GOT3 (cell line): ENCODE measurements at regions not wholly inside any gene's neighbourhood (a gene's known extent, or its start where the extent isn't known, plus 50 kb on each side); places are given as distances from the start of the nearest gene placed in this dataset.
"Not testable (repeated sequence)": the region's sequence is repeated elsewhere in the genome, so short reads cannot be mapped to it uniquely, and the experiment has no call there.

ENCODE experiments used
- DNase-seq: peaks from one replicate; lab custom pipeline; 2025; ENCODE audit warnings: mixed read lengths; lab: John Stamatoyannopoulos, UW

DNA sequence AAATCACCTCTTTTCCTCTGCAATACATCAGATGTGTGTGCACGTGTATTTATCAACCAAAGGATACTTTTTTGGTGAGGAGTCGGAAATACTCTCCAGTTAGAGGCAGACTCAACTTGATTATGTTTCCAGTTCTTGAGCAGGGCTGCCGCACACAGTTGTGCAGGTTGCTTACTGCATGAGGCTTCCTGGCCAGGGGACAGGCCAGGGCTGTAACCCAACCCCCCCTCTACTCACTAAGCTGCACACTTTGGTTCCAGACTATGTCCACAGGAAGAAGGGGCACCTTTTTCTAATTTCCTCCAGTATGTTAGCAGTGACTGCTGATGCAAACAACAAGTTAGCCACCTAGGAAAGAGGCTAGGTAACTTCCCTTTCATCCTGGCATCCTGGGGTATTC is 476.9 kb upstream of the TBL1XR1 start:
- DNase-seq, result no peak

DNA sequence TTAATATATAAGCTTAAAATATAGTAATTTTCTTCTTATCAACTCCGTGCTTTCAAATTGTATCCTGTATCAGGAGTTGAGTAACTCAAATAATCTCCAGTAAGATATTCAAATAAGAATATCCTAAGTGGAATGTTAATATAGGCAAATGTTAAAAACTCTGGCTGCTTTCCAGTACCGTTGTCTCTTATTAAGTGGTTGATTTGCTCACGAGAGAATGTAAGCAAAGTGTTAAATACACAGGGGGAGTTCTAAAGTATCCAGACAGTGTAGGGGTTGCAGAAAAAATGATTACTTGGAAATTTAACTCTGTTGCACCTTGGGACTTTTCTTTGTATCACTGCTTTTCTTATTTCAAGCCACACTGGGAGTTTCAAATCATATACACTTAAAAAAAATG is 478.9 kb upstream of the TBL1XR1 start:
- DNase-seq, result no peak

DNA sequence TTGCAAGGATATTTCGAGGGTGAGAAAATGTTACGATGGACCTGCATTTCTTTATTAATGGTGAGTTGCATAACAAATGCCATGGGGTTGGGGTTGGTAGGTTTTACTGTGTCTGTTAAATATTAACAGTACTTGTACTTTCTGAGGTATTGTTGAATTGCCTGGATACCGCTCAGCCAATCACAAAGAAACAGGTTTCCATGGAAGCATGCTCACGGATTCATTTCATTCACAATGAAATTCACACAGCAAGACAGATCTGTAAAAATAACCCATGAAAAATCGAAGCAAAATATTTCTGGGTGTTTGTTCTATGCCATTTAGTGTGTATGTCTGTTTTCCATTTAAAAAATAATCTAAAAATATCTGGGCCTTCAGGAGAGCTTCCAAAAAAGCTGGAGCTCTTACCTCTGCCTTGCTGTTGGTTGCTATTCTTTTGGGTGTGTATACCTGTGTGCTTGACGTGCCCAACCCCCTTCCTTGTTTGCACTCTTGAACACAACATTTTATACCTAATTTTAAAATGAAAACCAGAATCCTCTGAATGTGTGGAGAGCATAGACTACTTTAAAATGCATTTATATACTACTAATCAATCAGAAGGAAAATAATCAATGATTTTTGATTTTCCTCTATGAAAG is 479.8 kb upstream of the TBL1XR1 start:
- no peak for DNase-seq

DNA sequence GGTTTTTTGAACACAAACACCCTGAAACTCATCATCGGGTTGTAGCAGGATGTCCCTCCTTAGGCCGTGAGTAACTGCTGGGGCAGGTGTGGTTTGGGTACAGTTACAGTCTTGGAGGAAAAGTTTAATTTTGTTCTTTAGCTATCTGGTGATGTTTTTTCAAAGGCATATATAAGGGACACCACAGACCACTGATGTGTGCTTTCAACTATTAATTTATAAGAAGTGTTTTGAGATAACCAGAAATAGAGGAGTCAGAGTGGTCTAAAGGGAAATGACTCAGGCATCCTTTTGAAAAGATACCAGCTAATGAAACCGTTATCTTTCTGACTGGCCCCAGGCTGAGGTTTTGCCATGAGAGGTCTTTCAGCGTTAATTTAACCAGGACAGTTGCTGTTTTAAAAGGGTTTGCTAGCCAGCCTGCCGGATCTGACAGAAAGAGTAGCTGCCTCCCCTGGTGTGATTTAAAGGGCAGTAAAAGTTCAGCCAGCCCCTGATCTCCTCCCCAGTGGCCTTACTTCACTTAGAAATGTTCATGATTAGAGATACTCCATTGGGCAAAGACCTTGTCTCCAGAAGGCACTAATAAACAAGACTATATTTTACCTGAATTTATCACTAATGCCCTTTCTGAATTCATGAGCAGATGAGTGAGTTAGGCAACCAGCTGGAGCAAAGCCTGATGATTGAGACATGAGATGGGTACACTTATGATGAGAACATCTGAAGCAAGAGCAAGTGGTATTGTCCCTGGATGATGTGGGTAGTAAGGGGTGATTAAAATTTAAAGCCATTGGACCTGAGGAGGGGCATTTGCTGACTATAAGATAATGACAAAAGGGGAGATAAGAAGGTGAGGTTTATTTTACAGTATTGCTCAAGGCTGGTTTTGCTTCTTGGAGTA is 482.5 kb upstream of the TBL1XR1 start:
- DNase-seq, result no peak

DNA sequence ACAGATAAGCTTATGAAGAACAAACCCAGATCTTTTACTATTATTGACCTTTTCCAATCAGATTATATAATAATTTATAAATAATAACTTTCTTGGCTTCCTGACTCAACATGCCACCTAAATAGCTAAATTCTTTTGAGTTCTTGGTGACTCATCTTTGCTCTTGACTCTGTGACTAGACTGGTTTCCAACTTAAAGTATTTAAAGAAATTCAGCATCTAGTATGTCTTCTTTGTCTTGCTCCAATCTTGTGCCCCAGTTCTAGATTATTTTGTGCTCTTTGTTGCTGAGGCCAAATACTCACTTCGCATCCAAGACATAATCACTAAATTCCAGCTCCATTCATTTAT is 483.2 kb upstream of the TBL1XR1 start:
- DNase-seq, result no peak

DNA sequence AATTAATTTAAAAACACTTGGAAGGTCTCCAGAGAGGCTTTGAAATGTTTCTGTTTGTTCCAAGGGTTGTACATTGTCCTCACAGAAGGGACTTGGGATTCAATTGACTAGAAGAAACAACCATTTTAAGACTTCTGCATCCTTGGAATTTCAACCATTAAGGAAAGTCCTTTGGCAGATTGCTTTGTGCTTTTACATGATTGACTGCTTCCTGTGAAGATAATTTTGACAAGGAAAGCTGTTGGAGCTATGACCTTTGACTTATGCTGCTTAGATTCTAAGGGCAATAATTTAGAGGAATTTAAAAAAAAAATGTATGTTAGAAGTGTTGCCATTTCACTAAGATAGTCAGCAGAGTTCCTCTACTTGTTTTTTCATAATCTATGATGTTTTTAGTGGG is 483.9 kb upstream of the TBL1XR1 start:
- DNase-seq, result no peak

DNA sequence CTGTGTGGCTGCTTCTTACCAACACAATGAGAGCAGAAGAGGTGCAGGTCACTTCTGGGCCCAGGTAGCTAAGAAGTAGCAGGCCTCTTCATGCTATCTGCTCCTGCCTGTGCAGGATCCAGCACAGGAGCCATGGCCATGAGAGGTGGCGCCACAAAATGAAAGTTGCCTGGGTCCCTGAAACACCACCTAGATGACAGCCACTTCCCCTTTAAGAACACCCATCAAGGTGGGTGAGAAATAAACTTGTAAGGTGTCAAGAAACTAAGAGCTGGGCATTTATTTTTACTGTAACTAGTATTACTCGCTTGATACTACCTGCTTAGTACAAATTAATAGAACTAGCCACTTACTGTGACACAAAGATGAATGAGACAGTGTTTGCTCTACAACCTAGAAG is 484.6 kb upstream of the TBL1XR1 start:
- no peak for DNase-seq

DNA sequence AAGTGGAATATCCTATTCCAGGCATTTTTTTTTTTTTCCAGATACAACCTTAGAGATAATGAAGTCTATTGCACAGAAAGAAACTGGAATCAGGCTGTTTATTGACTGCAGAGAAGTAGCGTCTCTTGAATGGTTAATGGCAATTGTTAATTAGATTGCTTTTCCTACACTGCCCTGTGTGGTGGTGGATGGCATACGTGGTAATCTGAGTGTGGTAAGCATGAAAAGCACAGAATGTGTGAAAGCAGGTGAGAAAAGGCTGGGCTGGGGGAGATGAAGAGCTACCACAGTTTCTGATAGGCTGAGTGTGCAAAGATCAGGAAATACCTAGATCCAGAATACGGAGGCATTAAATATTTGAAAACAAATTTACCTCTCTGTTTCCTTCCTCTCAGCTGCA is 486.3 kb upstream of the TBL1XR1 start:
- DNase-seq, result no peak

DNA sequence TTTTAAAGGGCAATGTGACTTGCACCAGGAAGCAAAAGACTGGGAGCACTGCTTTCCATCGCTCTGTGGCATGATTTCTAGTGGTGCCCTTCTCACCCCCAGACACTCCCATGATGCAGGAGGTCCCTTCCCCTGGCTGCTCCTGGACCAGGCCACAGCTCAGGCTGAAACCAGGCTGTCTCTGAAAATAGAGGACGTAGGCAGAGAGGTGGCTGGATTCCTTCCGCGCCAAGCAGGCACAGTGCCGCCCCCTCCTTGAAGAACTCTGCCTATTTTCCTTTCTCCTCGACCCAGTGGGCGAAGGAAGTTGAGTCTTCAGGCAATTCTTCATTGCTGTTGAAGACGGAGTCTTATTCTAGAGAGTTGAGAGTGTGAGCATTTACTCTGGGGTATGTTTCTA is 489.4 kb upstream of the TBL1XR1 start:
- no peak for DNase-seq

DNA sequence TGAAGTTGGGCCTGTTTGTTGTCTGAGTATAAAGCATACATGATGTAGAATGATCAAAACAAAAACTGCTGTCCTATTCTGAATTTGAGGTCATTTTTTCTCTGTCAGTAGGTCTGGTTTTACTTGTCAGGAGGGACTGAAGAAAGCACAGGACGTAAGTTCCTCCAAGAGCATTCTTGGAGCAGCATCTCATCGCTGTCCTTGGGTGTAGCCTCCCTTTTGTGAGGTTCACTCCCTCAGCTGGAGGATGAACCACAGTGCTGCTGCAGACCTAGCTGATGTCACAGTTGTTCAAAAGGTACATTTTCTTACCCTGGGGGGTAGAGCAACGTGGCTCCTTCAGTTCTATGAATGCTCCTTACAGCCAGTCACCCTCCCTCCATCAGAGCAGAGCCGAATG is 490.0 kb upstream of the TBL1XR1 start:
- no peak for DNase-seq

DNA sequence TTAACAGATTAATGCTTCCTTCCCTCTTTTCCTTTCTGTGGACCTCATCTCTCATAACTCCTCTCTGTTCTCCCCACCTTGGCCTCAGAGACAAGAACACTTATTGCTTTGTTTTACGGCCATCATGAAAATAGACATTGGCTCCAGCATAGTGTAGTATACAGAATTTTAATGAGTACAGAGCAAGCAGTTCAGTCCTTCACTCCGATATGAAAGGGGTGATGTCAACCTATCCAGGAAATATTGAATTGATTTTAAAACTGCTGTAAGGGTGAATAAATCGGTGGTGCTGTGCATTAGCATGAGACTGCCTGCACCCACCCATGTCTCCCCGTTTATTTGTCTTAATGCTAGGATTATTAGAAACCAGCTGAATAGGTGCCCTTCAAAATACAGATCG is 490.9 kb upstream of the TBL1XR1 start:
- no peak for DNase-seq

DNA sequence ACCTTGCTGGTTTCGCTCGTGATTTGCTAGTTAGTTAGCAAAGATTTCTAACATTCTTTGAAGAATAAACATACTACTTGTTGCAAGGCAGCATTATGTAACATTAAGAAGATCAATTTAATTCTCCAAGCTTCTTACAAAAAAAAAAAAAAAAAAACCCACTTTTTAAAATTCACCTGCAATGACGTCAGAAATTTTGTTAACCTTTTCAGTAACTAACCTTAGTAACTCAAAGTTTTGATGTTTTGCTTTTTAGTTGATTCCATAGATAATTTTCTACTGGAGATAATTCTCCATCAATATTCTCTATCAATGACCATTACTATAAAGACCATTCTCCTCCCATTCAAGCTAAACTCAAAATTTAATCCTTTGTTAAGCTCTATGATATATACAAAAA is 491.8 kb upstream of the TBL1XR1 start:
- DNase-seq, result no peak

DNA sequence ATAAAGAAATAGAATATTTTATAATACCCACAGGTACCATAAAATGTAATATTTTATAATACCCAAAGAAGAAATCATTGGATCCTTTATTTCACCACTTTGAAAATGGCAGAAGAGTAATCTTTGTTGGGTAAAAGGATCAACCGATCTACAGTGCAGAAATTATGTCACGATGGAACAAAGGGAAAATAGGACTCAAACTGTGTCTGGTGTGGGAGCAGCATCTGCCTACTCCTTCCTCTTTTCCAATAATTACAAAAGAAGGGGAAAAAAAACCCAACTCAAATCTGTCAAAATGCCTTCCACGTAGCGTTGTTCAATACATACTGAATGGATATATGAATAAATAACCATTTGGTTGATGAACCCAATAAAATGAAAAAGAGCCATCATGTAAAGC is 492.6 kb upstream of the TBL1XR1 start:
- DNase-seq, result no peak

DNA sequence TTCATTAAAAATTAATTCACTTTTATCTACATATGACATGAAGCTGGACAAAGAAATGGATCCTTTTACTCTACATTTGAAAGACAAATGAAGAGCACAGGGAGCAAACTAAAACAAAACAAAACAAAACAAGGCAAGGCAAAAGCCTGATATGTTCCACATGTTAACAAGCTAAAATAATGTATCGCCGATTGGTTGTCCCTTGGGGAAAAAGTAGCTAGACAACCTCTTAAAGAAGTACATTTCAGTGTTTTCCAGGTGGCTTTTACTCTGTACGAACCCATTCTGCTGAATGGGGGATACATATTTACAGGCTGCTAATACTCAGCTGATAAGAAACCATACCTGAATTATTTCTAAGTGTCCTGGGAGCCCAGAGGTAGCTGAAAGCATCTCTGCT is 493.0 kb upstream of the TBL1XR1 start:
- DNase-seq, result no peak

DNA sequence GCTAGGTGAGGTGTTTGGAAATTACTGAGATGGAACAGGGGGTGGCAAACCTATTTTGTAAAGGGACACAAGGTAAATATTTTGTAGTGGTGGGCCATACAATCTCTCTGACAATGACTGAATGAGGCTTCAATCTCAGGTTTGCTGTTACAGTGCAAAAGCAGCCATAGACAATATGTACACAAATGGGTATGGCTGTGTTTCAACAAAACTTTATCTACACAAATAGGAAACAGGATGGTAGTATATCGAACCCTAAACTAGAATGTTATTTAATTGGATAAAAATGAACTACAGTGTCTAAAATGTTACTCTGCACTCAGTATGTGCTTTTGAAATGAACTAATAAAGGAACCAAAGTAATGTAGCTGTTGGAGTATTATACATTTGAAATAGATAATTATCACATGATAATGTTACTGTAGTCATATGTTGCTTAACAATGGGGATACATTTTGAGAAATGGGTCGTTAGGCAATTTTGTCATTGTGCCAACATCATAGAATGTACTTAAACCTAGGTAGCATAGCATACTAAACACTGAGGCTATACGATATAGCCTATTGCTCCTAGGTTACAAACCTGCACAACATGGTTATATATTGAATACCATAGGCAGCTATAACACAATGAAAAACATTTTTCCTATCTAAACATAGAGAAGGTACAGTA is 495.2 kb upstream of the TBL1XR1 start:
- no peak for DNase-seq

DNA sequence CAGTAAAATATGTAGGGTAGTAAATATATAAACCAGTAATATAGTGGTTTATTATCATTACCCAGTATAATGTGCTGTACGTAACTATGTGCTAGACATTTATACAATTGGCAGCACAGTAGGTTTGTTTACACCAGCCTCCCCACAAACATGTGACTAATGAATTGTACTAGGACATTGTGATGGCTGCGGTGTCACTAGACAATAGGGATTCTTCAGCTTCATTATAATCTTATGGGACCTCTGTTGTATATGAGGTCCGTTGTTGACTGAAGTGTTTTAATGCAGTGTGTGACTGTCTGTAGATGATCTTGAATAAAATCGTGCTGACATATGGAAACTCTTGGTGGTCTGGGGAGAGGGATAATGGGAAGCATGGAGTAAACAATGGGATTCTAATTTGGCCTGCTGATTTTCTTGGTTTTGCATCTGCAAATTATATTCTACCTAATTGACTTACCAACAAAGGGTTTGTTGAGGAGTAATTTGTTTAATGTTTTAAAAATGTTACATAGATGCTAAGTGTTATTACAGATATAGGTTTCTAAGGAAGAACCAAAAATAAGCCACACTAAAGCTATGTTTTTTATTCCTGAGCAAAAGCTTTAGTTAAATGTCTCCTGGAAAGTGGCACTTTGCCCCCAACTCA is 496.5 kb upstream of the TBL1XR1 start:
- no peak for DNase-seq

DNA sequence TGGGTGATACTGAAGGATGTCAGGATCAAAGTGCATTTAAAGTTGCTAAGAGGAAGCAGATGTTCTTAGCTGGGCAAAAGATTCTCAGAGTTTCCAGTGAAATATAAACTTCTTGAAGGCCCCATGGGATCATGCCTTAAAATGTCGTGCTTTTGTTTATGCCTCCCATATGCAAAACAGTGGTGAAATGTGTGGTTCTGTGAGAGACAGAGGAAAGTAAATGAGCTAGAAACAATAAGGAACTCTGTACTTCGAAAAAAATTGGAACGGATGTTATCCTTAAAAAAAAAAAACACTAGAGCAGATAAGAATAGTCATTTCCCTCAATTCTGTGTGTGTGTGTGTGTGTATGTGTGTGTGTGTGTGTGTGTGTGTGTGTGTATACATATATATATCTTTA is 497.0 kb upstream of the TBL1XR1 start:
- no peak for DNase-seq

DNA sequence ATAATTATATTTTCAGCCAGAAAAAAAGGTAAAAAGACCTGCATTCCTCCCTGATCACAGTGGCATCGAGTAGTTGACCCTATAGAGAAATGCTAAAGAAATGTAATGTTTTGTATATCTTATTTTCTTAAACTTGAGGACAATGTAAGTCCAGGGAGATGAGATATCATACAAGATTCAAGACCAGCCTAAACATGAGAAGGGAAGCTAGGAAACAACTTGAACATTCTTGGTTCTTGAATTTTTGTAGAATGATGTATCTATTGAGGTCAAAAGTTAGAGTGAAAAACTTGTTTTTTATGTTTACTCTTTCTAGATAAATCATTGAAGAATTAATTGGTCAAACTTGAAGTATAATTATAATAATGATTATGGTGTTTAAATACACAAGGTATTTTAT is 497.7 kb upstream of the TBL1XR1 start:
- no peak for DNase-seq

DNA sequence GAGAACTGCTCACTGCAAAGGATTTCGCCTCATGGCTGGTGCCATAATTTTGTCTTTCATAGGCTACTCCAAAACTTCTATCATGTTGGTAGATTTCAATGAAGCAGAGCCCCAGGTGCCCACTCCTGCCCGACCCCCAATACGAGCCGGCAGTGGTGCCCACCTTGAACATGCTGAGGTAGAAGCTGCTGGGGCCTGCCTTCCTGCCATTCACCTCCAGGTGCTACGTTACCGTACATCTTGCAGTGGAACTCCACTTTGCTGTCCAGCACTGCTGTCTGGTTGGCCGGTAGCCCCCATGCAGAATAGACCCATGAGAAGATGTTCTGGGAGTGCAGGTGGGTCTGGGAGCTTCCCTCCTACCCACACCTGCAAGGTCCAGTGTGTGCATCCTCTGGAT is 502.8 kb upstream of the TBL1XR1 start:
- DNase-seq, result no peak

DNA sequence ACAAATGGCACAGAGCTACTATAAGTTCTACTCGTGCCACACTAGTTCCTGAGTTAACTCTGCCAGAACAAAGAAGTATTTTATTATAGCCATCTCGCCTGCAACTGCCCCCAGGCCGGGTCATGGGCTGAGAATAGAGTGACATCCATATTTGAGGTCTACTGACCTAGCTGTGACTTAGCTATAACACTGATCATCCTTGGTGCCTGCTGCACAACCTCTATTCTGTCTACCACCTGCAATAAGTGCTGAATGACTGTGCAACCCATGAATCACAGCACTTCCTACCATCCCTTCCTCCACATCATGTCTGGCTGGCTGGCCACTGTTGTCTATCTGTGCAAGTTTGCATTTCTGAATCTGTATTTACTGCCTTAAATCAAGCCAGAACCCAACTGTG is 506.5 kb upstream of the TBL1XR1 start:
- DNase-seq, result no peak

DNA sequence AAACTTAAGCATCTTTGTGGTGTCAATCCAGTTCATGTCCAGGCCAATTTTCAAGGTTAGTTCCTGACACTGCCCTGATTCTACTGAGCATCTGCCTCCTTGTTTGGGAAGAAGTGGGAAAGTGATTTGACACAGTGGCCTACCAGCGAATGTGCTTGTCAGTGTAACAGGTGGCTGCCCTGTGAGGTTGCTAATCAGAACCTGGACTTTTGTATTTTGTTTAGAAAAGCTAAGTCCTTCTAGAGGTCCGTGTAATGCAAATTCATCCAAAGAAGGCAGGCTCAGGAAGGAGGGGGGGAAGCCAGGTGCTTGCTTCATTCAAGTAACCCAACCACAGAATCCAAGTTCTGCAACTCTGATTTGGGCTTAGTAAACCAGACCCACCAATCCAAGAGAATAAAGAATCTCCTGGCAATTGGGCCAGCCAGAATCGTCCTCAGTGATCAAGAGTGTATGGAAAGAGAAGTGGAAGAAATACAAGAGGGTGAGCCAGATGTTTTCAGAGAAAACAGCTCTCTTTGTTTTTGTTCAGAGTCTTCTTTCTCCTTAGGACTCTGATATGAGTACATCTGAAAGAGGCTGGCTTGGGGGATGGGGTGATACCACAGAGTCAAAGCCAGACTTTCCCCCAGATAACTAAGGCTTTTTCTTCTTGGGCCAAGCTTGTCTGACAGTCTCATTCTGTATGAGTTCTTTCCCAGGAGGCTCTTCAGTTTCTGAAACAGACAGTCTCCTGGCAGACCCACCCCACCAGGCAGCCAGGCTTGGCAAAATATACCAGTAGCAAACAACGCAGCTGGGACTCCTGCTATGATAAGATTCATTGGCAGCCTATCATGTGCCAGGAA is 508.9 kb upstream of the TBL1XR1 start:
- no peak for DNase-seq

DNA sequence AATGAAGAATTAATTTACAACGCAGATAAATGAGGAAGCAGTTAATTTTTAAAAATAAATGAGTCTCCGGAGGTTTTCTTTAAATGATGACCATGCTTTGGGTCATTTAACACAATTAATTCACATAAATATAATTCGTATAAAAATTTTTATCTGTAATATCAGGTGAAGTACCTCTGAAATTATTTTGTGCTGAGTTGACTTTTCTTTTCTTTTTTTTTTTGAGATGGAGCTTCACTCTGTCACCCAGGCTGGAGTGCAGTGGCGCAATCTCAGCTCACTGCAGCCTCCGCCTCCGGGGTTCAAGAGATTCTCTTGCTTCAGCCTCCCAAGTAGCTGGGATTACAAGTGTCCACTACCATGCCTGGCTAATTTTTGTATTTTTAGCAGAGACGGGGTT is 512.2 kb upstream of the TBL1XR1 start:
- DNase-seq, result not testable (repeated sequence)
